ENCODE measurements at regions not wholly inside any gene's neighbourhood (a gene's known extent, or its start where the extent isn't known, plus 50 kb on each side); places are given as distances from the start of the nearest gene placed in this dataset.

- DNase-seq (ENCODE audit: low spot score in 2 of 2) = no peak
- H3K4me3 ChIP-seq (ENCODE audit: low read depth, poor library complexity, severe bottlenecking) = no peak overlapping the region
- intact Hi-C loops (cut with DNase I; ENCODE audit: low total_unique reads) = no loop called here
- no peak for TF ChIP-seq POLR2A (IDR thresholded peaks at IDR 0.05)
- TF ChIP-seq CTCF (IDR thresholded peaks at IDR 0.05) = no peak
Observed at GRCh38 chr9:81462801-81463200, 226.5 kb downstream of the TLE1 start.

GRCh38 chr9:81461196-81461595, 228.2 kb downstream of the TLE1 start:
- 74 to 79% methylated on average over 5 of the region's 5 CpGs for WGBS, 2 donors
- H3K4me3 ChIP-seq (ENCODE audit: low read depth, poor library complexity, severe bottlenecking) = no peak overlapping the region
- TF ChIP-seq POLR2A (IDR thresholded peaks at IDR 0.05) = no peak
- no peak for TF ChIP-seq CTCF (IDR thresholded peaks at IDR 0.05)
- intact Hi-C loops (cut with DNase I; ENCODE audit: low total_unique reads) = no loop called here
- DNase-seq (ENCODE audit: low spot score in 2 of 2) = no peak

GRCh38 chr9:81460693-81461092, 228.7 kb downstream of the TLE1 start:
- WGBS, 2 donors = 23 to 46% methylated on average over 1 of the region's 1 CpG
- intact Hi-C loops (cut with DNase I; ENCODE audit: low total_unique reads) = no loop called here
- no peak for DNase-seq (ENCODE audit: low spot score in 2 of 2)
- H3K4me3 ChIP-seq (ENCODE audit: low read depth, poor library complexity, severe bottlenecking) = no peak overlapping the region
- TF ChIP-seq CTCF (IDR thresholded peaks at IDR 0.05) (no peak), POLR2A (IDR thresholded peaks at IDR 0.05) (no peak)

GRCh38 chr9:81459591-81459990, 229.8 kb downstream of the TLE1 start:
- no peak for DNase-seq (ENCODE audit: low spot score in 2 of 2)
- H3K4me3 ChIP-seq (ENCODE audit: low read depth, poor library complexity, severe bottlenecking) = no peak overlapping the region
- TF ChIP-seq CTCF (IDR thresholded peaks at IDR 0.05) (no peak), POLR2A (IDR thresholded peaks at IDR 0.05) (no peak)
- intact Hi-C loops (cut with DNase I; ENCODE audit: low total_unique reads) = no loop called here

GRCh38 chr9:81456431-81457006, 232.8 kb downstream of the TLE1 start:
- intact Hi-C loops (cut with DNase I; ENCODE audit: low total_unique reads) = no loop called here
- WGBS, 2 donors = 50 to 59% methylated on average over 2 of the region's 2 CpGs
- H3K4me3 ChIP-seq (ENCODE audit: low read depth, poor library complexity, severe bottlenecking) = no peak overlapping the region
- TF ChIP-seq POLR2A (IDR thresholded peaks at IDR 0.05) (no peak), CTCF (IDR thresholded peaks at IDR 0.05) (no peak)
- no peak for DNase-seq (ENCODE audit: low spot score in 2 of 2)

GRCh38 chr9:81455462-81456219, 233.7 kb downstream of the TLE1 start:
- WGBS, 2 donors = 61 to 72% methylated on average over 4 of the region's 4 CpGs
- TF ChIP-seq POLR2A (IDR thresholded peaks at IDR 0.05) = no peak
- no peak for TF ChIP-seq CTCF (IDR thresholded peaks at IDR 0.05)
- intact Hi-C loops (cut with DNase I; ENCODE audit: low total_unique reads) = no loop called here
- DNase-seq (ENCODE audit: low spot score in 2 of 2) = no peak
- no peak overlapping the region for H3K4me3 ChIP-seq (ENCODE audit: low read depth, poor library complexity, severe bottlenecking)
